ENCODE measurements at regions not wholly inside any gene's neighbourhood (a gene's known extent, or its start where the extent isn't known, plus 50 kb on each side); places are given as distances from the start of the nearest gene placed in this dataset.

DNA sequence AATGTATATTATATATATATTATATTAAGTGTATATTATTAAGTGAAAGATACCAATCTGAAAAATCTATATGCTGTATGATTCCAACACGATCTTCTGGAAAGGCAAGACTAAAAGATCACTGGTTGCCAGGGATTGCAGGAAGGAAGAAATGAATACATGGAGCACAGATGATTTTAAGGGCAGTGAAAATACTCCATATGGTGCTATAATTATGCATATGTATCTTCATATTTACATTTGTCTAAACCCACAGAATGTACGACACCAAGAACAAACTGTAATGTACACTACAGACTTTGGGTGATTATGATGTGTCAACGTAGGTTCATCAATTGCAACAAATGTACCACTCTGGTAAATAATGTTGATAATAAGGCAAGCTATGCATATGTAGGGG, 194.7 kb upstream of the MME start:
- Histone ChIP-seq H4K20me1 (ENCODE audit: insufficient read depth, low read length) (no peaks in the 10 kb centered on the region), H3K27ac (ENCODE audit: low read depth, low read length) (peak overlapping the region; percentile 92), H3K4me1 (ENCODE audit: insufficient read depth, low read length) (peaks cover 19% of the 10 kb centered on the region), H3K79me2 (ENCODE audit: insufficient read depth, low read length) (no peaks in the 10 kb centered on the region), H3K27me3 (ENCODE audit: insufficient read depth, low read length) (no peaks in the 10 kb centered on the region), H3K36me3 (ENCODE audit: insufficient read depth, low read length) (no peaks in the 10 kb centered on the region), H3K4me3 (ENCODE audit: insufficient read depth, low read length) (no peak overlapping the region), H3K9me3 (ENCODE audit: low read depth, low read length) (no peaks in the 10 kb centered on the region), H3K4me2 (ENCODE audit: insufficient read depth, low read length) (no peak overlapping the region), H2AFZ (ENCODE audit: low read length) (no peak overlapping the region)
- no peak for DNase-seq (ENCODE audit: insufficient read length, low spot score, missing footprints)
- TF ChIP-seq, protein P1, sequence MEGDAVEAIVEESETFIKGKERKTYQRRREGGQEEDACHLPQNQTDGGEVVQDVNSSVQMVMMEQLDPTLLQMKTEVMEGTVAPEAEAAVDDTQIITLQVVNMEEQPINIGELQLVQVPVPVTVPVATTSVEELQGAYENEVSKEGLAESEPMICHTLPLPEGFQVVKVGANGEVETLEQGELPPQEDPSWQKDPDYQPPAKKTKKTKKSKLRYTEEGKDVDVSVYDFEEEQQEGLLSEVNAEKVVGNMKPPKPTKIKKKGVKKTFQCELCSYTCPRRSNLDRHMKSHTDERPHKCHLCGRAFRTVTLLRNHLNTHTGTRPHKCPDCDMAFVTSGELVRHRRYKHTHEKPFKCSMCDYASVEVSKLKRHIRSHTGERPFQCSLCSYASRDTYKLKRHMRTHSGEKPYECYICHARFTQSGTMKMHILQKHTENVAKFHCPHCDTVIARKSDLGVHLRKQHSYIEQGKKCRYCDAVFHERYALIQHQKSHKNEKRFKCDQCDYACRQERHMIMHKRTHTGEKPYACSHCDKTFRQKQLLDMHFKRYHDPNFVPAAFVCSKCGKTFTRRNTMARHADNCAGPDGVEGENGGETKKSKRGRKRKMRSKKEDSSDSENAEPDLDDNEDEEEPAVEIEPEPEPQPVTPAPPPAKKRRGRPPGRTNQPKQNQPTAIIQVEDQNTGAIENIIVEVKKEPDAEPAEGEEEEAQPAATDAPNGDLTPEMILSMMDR (IDR thresholded peaks at IDR 0.05; ENCODE audit: extremely low read depth, low read depth, low read length): no peak

DNA sequence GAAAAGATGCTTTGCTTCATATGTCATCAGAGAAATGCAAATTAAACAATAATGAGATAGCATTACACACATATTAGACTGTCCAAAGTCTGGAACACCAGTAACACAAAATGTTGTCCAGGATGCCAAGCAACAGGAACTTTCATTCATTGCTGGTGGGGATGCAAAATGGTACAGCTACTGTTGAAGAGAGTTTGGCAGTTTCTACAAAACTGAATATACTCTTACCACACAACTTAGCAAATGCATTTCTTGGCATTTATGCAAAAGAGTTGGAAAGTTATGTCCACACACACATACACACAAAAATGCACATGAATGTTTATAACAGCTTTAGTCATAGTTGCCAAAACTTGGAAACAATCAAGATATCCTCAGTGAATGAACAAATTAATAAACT, 195.2 kb upstream of the MME start:
- TF ChIP-seq, protein P1 (IDR thresholded peaks at IDR 0.05; ENCODE audit: extremely low read depth, low read depth, low read length): no peak
- H3K4me3 ChIP-seq (ENCODE audit: insufficient read depth, low read length): no peak overlapping the region
- H3K9me3 ChIP-seq (ENCODE audit: low read depth, low read length): no peaks in the 10 kb centered on the region
- no peaks in the 10 kb centered on the region for H3K27me3 ChIP-seq (ENCODE audit: insufficient read depth, low read length)
- no peak overlapping the region for H2AFZ ChIP-seq (ENCODE audit: low read length)
- H4K20me1 ChIP-seq (ENCODE audit: insufficient read depth, low read length): no peaks in the 10 kb centered on the region
- peaks cover 19% of the 10 kb centered on the region for H3K4me1 ChIP-seq (ENCODE audit: insufficient read depth, low read length)
- H3K36me3 ChIP-seq (ENCODE audit: insufficient read depth, low read length): no peaks in the 10 kb centered on the region
- no peaks in the 10 kb centered on the region for H3K79me2 ChIP-seq (ENCODE audit: insufficient read depth, low read length)
- H3K4me2 ChIP-seq (ENCODE audit: insufficient read depth, low read length): no peak overlapping the region
- no peak for DNase-seq (ENCODE audit: insufficient read length, low spot score, missing footprints)
- no peak overlapping the region for H3K27ac ChIP-seq (ENCODE audit: low read depth, low read length)

DNA sequence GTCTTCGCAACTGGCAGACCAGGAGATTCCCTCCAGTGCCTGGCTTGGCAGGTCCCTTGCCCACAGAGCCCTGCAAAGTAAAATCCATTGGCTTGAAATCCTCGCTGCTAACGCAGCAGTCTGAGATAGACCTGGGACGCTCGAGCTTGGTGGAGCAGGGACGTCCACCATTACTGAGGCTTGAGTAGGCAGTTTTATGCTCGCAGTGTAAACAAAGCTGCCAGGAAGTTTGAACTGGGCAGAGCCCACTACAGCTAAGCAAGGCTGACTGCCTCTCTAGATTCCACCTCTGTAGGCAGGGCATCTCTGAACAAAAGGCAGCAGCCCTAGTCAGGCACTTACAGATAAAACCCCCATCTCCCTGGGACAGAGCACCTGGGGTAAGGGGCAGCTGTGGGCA, 205.0 kb upstream of the MME start:
- no peaks in the 10 kb centered on the region for H3K9me3 ChIP-seq (ENCODE audit: low read depth, low read length)
- no peaks in the 10 kb centered on the region for H3K4me1 ChIP-seq (ENCODE audit: insufficient read depth, low read length)
- H3K79me2 ChIP-seq (ENCODE audit: insufficient read depth, low read length): no peaks in the 10 kb centered on the region
- no peak overlapping the region for H2AFZ ChIP-seq (ENCODE audit: low read length)
- DNase-seq (ENCODE audit: insufficient read length, low spot score, missing footprints): no peak
- H3K27ac ChIP-seq (ENCODE audit: low read depth, low read length): no peak overlapping the region
- no peaks in the 10 kb centered on the region for H3K27me3 ChIP-seq (ENCODE audit: insufficient read depth, low read length)
- no peak overlapping the region for H3K4me3 ChIP-seq (ENCODE audit: insufficient read depth, low read length)
- H3K4me2 ChIP-seq (ENCODE audit: insufficient read depth, low read length): no peak overlapping the region
- H4K20me1 ChIP-seq (ENCODE audit: insufficient read depth, low read length): no peaks in the 10 kb centered on the region
- TF ChIP-seq, protein P1 (IDR thresholded peaks at IDR 0.05; ENCODE audit: extremely low read depth, low read depth, low read length): no peak
- no peaks in the 10 kb centered on the region for H3K36me3 ChIP-seq (ENCODE audit: insufficient read depth, low read length)

DNA sequence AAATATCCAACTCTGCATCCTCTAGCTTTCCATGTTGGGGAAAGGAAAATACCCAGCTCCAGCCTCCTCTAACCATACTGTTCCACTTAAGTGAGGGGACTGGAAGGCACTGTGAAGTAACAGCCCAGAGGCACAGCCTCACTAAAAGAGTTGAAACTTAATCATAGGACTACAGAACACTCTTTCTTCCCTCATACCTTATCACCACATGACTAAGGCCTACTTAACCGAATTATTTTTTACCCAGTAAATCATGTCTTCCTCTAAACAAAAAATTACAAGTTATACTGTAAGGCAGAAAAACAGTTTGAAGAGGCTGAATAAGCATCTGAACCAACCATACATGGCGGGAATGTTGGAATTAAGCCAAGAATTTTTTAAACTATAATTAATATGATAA, 207.4 kb upstream of the MME start:
- Histone ChIP-seq H3K79me2 (ENCODE audit: insufficient read depth, low read length) (no peaks in the 10 kb centered on the region), H4K20me1 (ENCODE audit: insufficient read depth, low read length) (no peaks in the 10 kb centered on the region), H3K27ac (ENCODE audit: low read depth, low read length) (no peak overlapping the region), H3K27me3 (ENCODE audit: insufficient read depth, low read length) (no peaks in the 10 kb centered on the region), H2AFZ (ENCODE audit: low read length) (no peak overlapping the region), H3K4me3 (ENCODE audit: insufficient read depth, low read length) (no peak overlapping the region), H3K4me2 (ENCODE audit: insufficient read depth, low read length) (no peak overlapping the region), H3K9me3 (ENCODE audit: low read depth, low read length) (no peaks in the 10 kb centered on the region), H3K4me1 (ENCODE audit: insufficient read depth, low read length) (no peaks in the 10 kb centered on the region), H3K36me3 (ENCODE audit: insufficient read depth, low read length) (no peaks in the 10 kb centered on the region)
- DNase-seq (ENCODE audit: insufficient read length, low spot score, missing footprints): no peak
- TF ChIP-seq, protein P1 (IDR thresholded peaks at IDR 0.05; ENCODE audit: extremely low read depth, low read depth, low read length): no peak
